ENCODE measurements at regions not wholly inside any gene's neighbourhood (a gene's known extent, or its start where the extent isn't known, plus 50 kb on each side); places are given as distances from the start of the nearest gene placed in this dataset.

- no peak overlapping the region for H3K27ac Mint-ChIP-seq (ENCODE audit: unreplicated experiment)
Observed at GRCh38 chr2:116859708-116860107, 954.8 kb upstream of the DDX18 start.

GRCh38 chr2:116874021-116874420 is 940.5 kb upstream of the DDX18 start:
- Mint-ChIP-seq H3K4me1 (no peaks in the 10 kb centered on the region), H3K27me3 (ENCODE audit: low read depth) (no peaks in the 10 kb centered on the region), H3K36me3 (ENCODE audit: low read depth) (peaks cover 5% of the 10 kb centered on the region), H3K27ac (ENCODE audit: unreplicated experiment) (no peak overlapping the region), H3K9me3 (peaks cover 13% of the 10 kb centered on the region), H3K4me3 (no peak overlapping the region)
- no peak for DNase-seq (ENCODE audit: low read depth, low spot score)
- TF ChIP-seq CTCF (conservative IDR thresholded peaks at IDR 0.05), result no peak

More at GRCh38 chr2:116859708-116860107, 954.8 kb upstream of the DDX18 start:
- H3K4me3 Mint-ChIP-seq, result no peak overlapping the region
- H3K4me1 Mint-ChIP-seq, result no peaks in the 10 kb centered on the region
- DNase-seq (ENCODE audit: low read depth, low spot score), result no peak
- peaks cover 9% of the 10 kb centered on the region for H3K9me3 Mint-ChIP-seq
- TF ChIP-seq CTCF (conservative IDR thresholded peaks at IDR 0.05), result no peak
- H3K27me3 Mint-ChIP-seq (ENCODE audit: low read depth), result no peaks in the 10 kb centered on the region
- peaks cover 9% of the 10 kb centered on the region for H3K36me3 Mint-ChIP-seq (ENCODE audit: low read depth)

- Mint-ChIP-seq H3K27ac (ENCODE audit: unreplicated experiment) (no peak overlapping the region), H3K9me3 (peaks cover 6% of the 10 kb centered on the region), H3K36me3 (ENCODE audit: low read depth) (peaks cover 3% of the 10 kb centered on the region), H3K27me3 (ENCODE audit: low read depth) (no peaks in the 10 kb centered on the region), H3K4me3 (no peak overlapping the region), H3K4me1 (no peaks in the 10 kb centered on the region)
- no peak for DNase-seq (ENCODE audit: low read depth, low spot score)
- TF ChIP-seq CTCF (conservative IDR thresholded peaks at IDR 0.05), result no peak
Observed at GRCh38 chr2:116877274-116877673, 937.2 kb upstream of the DDX18 start.

- no peak overlapping the region for H3K4me3 Mint-ChIP-seq
- H3K4me1 Mint-ChIP-seq, result no peaks in the 10 kb centered on the region
- DNase-seq (ENCODE audit: low read depth, low spot score), result no peak
- no peak overlapping the region for H3K27ac Mint-ChIP-seq (ENCODE audit: unreplicated experiment)
- H3K27me3 Mint-ChIP-seq (ENCODE audit: low read depth), result no peaks in the 10 kb centered on the region
- no peak for TF ChIP-seq CTCF (conservative IDR thresholded peaks at IDR 0.05)
- H3K9me3 Mint-ChIP-seq, result peaks cover under 1% of the 10 kb centered on the region
- peaks cover under 1% of the 10 kb centered on the region for H3K36me3 Mint-ChIP-seq (ENCODE audit: low read depth)
Observed at GRCh38 chr2:116877944-116878343, 936.5 kb upstream of the DDX18 start.

GRCh38 chr2:116879650-116880160 is 934.8 kb upstream of the DDX18 start:
- Mint-ChIP-seq H3K9me3 (no peaks in the 10 kb centered on the region), H3K4me3 (no peak overlapping the region), H3K27ac (ENCODE audit: unreplicated experiment) (no peak overlapping the region), H3K27me3 (ENCODE audit: low read depth) (no peaks in the 10 kb centered on the region), H3K36me3 (ENCODE audit: low read depth) (no peaks in the 10 kb centered on the region), H3K4me1 (no peaks in the 10 kb centered on the region)
- no peak for DNase-seq (ENCODE audit: low read depth, low spot score)
- TF ChIP-seq CTCF (conservative IDR thresholded peaks at IDR 0.05), result no peak

GRCh38 chr2:116891191-116891590 is 923.3 kb upstream of the DDX18 start:
- Mint-ChIP-seq H3K36me3 (ENCODE audit: low read depth) (peaks cover 6% of the 10 kb centered on the region), H3K4me1 (no peaks in the 10 kb centered on the region), H3K27ac (ENCODE audit: unreplicated experiment) (no peak overlapping the region), H3K27me3 (ENCODE audit: low read depth) (no peaks in the 10 kb centered on the region), H3K9me3 (peaks cover 14% of the 10 kb centered on the region), H3K4me3 (no peak overlapping the region)
- no peak for DNase-seq (ENCODE audit: low read depth, low spot score)
- no peak for TF ChIP-seq CTCF (conservative IDR thresholded peaks at IDR 0.05)
